Mucosa of stomach (tissue), 1 donor: ENCODE measurements at regions not wholly inside any gene's neighbourhood (a gene's known extent, or its start where the extent isn't known, plus 50 kb on each side); places are given as distances from the start of the nearest gene placed in this dataset.

Experiments used
- H3K27me3 ChIP-seq: one replicate; pipeline ENCODE4 v1.7.0; 2013; ENCODE audit warnings: mild to moderate bottlenecking, low read length; ENCODE audit not compliant: control insufficient read depth, insufficient read depth
- H3K36me3 ChIP-seq: one replicate; pipeline ENCODE4 v1.7.0; 2013; ENCODE audit warnings: low read length; ENCODE audit not compliant: control insufficient read depth, insufficient read depth
- H3K4me1 ChIP-seq: one replicate; pipeline ENCODE4 v1.7.0; 2013; ENCODE audit warnings: mild to moderate bottlenecking, low read length; ENCODE audit not compliant: control insufficient read depth, insufficient read depth
- H3K4me3 ChIP-seq: one replicate; pipeline ENCODE4 v1.7.0; 2013; ENCODE audit warnings: low read length
- H3K9ac ChIP-seq: one replicate; pipeline ENCODE4 v1.7.0; 2013; ENCODE audit warnings: mild to moderate bottlenecking, low read length, moderate library complexity
- H3K9me3 ChIP-seq: one replicate; pipeline ENCODE4 v1.7.0; 2013; ENCODE audit warnings: mild to moderate bottlenecking, low read length, moderate library complexity; ENCODE audit not compliant: control insufficient read depth
- donor health status: Pancreatic carcinoma.

GRCh38 chr9:13529321-13530104 lies 250.0 kb upstream of the MPDZ start:
- Histone ChIP-seq H3K27me3 (no peaks in the 10 kb centered on the region), H3K9ac (no peak overlapping the region), H3K4me3 (no peak overlapping the region), H3K9me3 (no peaks in the 10 kb centered on the region), H3K36me3 (no peaks in the 10 kb centered on the region), H3K4me1 (no peaks in the 10 kb centered on the region)

- H3K4me1 ChIP-seq, result no peaks in the 10 kb centered on the region
- H3K9me3 ChIP-seq, result no peaks in the 10 kb centered on the region
- no peak overlapping the region for H3K4me3 ChIP-seq
- no peaks in the 10 kb centered on the region for H3K27me3 ChIP-seq
- no peak overlapping the region for H3K9ac ChIP-seq
- no peaks in the 10 kb centered on the region for H3K36me3 ChIP-seq
These were observed 244.8 kb upstream of the MPDZ start for GRCh38 chr9:13524245-13524644.

GRCh38 chr9:13520069-13520468 lies 240.6 kb upstream of the MPDZ start:
- Histone ChIP-seq H3K9me3 (no peaks in the 10 kb centered on the region), H3K27me3 (no peaks in the 10 kb centered on the region), H3K9ac (no peak overlapping the region), H3K36me3 (no peaks in the 10 kb centered on the region), H3K4me1 (no peaks in the 10 kb centered on the region), H3K4me3 (no peak overlapping the region)

- Histone ChIP-seq H3K27me3 (no peaks in the 10 kb centered on the region), H3K4me3 (no peak overlapping the region), H3K4me1 (no peaks in the 10 kb centered on the region), H3K9ac (no peak overlapping the region), H3K36me3 (no peaks in the 10 kb centered on the region), H3K9me3 (no peaks in the 10 kb centered on the region)
These were observed 234.4 kb upstream of the MPDZ start for GRCh38 chr9:13513716-13514444.

- H3K27me3 ChIP-seq, result no peaks in the 10 kb centered on the region
- H3K36me3 ChIP-seq, result no peaks in the 10 kb centered on the region
- no peaks in the 10 kb centered on the region for H3K4me1 ChIP-seq
- H3K9me3 ChIP-seq, result no peaks in the 10 kb centered on the region
- H3K4me3 ChIP-seq, result no peak overlapping the region
- H3K9ac ChIP-seq, result no peak overlapping the region
These were observed 233.8 kb upstream of the MPDZ start for GRCh38 chr9:13513286-13513685.

- no peak overlapping the region for H3K9ac ChIP-seq
- no peaks in the 10 kb centered on the region for H3K36me3 ChIP-seq
- H3K4me1 ChIP-seq, result no peaks in the 10 kb centered on the region
- no peaks in the 10 kb centered on the region for H3K27me3 ChIP-seq
- no peaks in the 10 kb centered on the region for H3K9me3 ChIP-seq
- H3K4me3 ChIP-seq, result no peak overlapping the region
These were observed 229.2 kb upstream of the MPDZ start for GRCh38 chr9:13508681-13509080.

GRCh38 chr9:13508086-13508485 lies 228.6 kb upstream of the MPDZ start:
- Histone ChIP-seq H3K4me1 (no peaks in the 10 kb centered on the region), H3K36me3 (no peaks in the 10 kb centered on the region), H3K4me3 (no peak overlapping the region), H3K9ac (no peak overlapping the region), H3K9me3 (no peaks in the 10 kb centered on the region), H3K27me3 (no peaks in the 10 kb centered on the region)

- Histone ChIP-seq H3K4me3 (no peak overlapping the region), H3K36me3 (no peaks in the 10 kb centered on the region), H3K4me1 (peaks cover 5% of the 10 kb centered on the region), H3K27me3 (no peaks in the 10 kb centered on the region), H3K9ac (no peak overlapping the region), H3K9me3 (no peaks in the 10 kb centered on the region)
These were observed 226.3 kb upstream of the MPDZ start for GRCh38 chr9:13505797-13506196.

- peaks cover 5% of the 10 kb centered on the region for H3K4me1 ChIP-seq
- no peaks in the 10 kb centered on the region for H3K9me3 ChIP-seq
- no peak overlapping the region for H3K4me3 ChIP-seq
- H3K9ac ChIP-seq, result no peak overlapping the region
- H3K36me3 ChIP-seq, result no peaks in the 10 kb centered on the region
- no peaks in the 10 kb centered on the region for H3K27me3 ChIP-seq
These were observed 224.1 kb upstream of the MPDZ start for GRCh38 chr9:13503599-13503998.

- Histone ChIP-seq H3K4me1 (peaks cover 5% of the 10 kb centered on the region), H3K9ac (no peak overlapping the region), H3K4me3 (no peak overlapping the region), H3K27me3 (no peaks in the 10 kb centered on the region), H3K36me3 (no peaks in the 10 kb centered on the region), H3K9me3 (no peaks in the 10 kb centered on the region)
These were observed 223.0 kb upstream of the MPDZ start for GRCh38 chr9:13502484-13502883.

GRCh38 chr9:13501018-13501417 lies 221.5 kb upstream of the MPDZ start:
- Histone ChIP-seq H3K4me1 (peaks cover 5% of the 10 kb centered on the region), H3K4me3 (no peak overlapping the region), H3K9ac (no peak overlapping the region), H3K27me3 (no peaks in the 10 kb centered on the region), H3K9me3 (no peaks in the 10 kb centered on the region), H3K36me3 (no peaks in the 10 kb centered on the region)

- Histone ChIP-seq H3K4me3 (no peak overlapping the region), H3K27me3 (no peaks in the 10 kb centered on the region), H3K9me3 (no peaks in the 10 kb centered on the region), H3K9ac (no peak overlapping the region), H3K4me1 (peaks cover 5% of the 10 kb centered on the region), H3K36me3 (no peaks in the 10 kb centered on the region)
These were observed 220.5 kb upstream of the MPDZ start for GRCh38 chr9:13500034-13500433.
